Hepatocyte (in vitro differentiated cells): ENCODE measurements at regions not wholly inside any gene's neighbourhood (a gene's known extent, or its start where the extent isn't known, plus 50 kb on each side); places are given as distances from the start of the nearest gene placed in this dataset.

Source experiments
- DNase-seq: peaks from one replicate; pipeline ENCODE4 v3.0.0-alpha.2; 2016; ENCODE audit warnings: low spot score
- H2AFZ ChIP-seq: fragments of 200-600 bp; sonication (generic); 2 replicates; pipeline ENCODE4 v1.6.0; 2016; ENCODE audit warnings: antibody characterized with exemption, mild to moderate bottlenecking
- H3K27ac ChIP-seq: fragments of 200-600 bp; sonication (generic); 2 replicates; pipeline ENCODE4 v1.5.1; 2016; ENCODE audit warnings: mild to moderate bottlenecking
- H3K27me3 ChIP-seq: fragments of 200-600 bp; sonication (generic); 2 replicates; pipeline ENCODE4 v1.6.1; 2016
- H3K36me3 ChIP-seq: fragments of 200-600 bp; sonication (generic); replicated peaks from 2 replicates; pipeline ENCODE4 v1.5.1; 2016; ENCODE audit warnings: low read depth; ENCODE audit not compliant: insufficient read depth
- H3K4me1 ChIP-seq: fragments of 200-600 bp; sonication (generic); 2 replicates; pipeline ENCODE4 v1.5.1; 2016; ENCODE audit warnings: mild to moderate bottlenecking, moderate library complexity; ENCODE audit not compliant: insufficient read depth
- H3K4me2 ChIP-seq: fragments of 200-600 bp; sonication (generic); 2 replicates; pipeline ENCODE4 v1.6.0; 2016
- H3K4me3 ChIP-seq: fragments of 200-600 bp; sonication (generic); 2 replicates; pipeline ENCODE4 v1.5.1; 2016; ENCODE audit warnings: mild to moderate bottlenecking
- H3K79me2 ChIP-seq: fragments of 200-600 bp; sonication (generic); 2 replicates; pipeline ENCODE4 v1.6.0; 2017; ENCODE audit warnings: mild to moderate bottlenecking
- H3K9me2 ChIP-seq: fragments of 200-600 bp; sonication (generic); replicated peaks from 2 replicates; pipeline ENCODE4 v1.6.0; 2017; ENCODE audit warnings: mild to moderate bottlenecking; ENCODE audit not compliant: insufficient read depth
- H3K9me3 ChIP-seq: fragments of 200-600 bp; sonication (generic); 2 replicates; pipeline ENCODE4 v1.5.1; 2016; ENCODE audit warnings: low read depth, mild to moderate bottlenecking
- H4K20me1 ChIP-seq: fragments of 200-600 bp; sonication (generic); 2 replicates; pipeline ENCODE4 v1.6.0; 2016; ENCODE audit warnings: mild to moderate bottlenecking; ENCODE audit not compliant: insufficient read depth, poor library complexity, severe bottlenecking
- CTCF ChIP-seq: fragments of 200-600 bp; sonication (generic); IDR thresholded peaks from 2 replicates; pipeline ENCODE4 v1.5.1; 2016; ENCODE audit warnings: antibody characterized with exemption, mild to moderate bottlenecking; ENCODE audit not compliant: poor library complexity
- EZH2 ChIP-seq: fragments of 200-600 bp; sonication (generic); IDR thresholded peaks from 2 replicates; pipeline ENCODE4 v1.6.1; 2016; ENCODE audit warnings: antibody characterized with exemption, mild to moderate bottlenecking, borderline replicate concordance
- EZH2phosphoT487 ChIP-seq: fragments of 200-600 bp; sonication (generic); IDR thresholded peaks from one replicate; pipeline ENCODE4 v1.6.1; 2018; ENCODE audit warnings: antibody characterized with exemption, mild to moderate bottlenecking, low read depth, moderate library complexity; ENCODE audit not compliant: unreplicated experiment, severe bottlenecking
- WGBS: methylation state at CpG from one replicate; pipeline ENCODE4 v1.1.6; 2016; ENCODE audit warnings: low lambda C conversion rate; ENCODE audit errors: missing lambda C conversion rate; 5-methylcytosine and 5-hydroxymethylcytosine counted together

GRCh38 chr15:98272625-98273024 lies 312.1 kb downstream of the ARRDC4 start:
- DNase-seq, result no peak
- TF ChIP-seq EZH2 (no peak), EZH2phosphoT487 (no peak)
- WGBS, result 76% methylated on average over 4 of the region's 4 CpGs
- H3K36me3 ChIP-seq, result no peaks in the 10 kb centered on the region
- H3K27me3 ChIP-seq, result no peaks in the 10 kb centered on the region
- H3K9me2 ChIP-seq, result no peaks in the 10 kb centered on the region
- no peak overlapping the region for H3K4me3 ChIP-seq
- no peak overlapping the region for H3K4me2 ChIP-seq
- no peaks in the 10 kb centered on the region for H3K4me1 ChIP-seq
- no peaks in the 10 kb centered on the region for H3K79me2 ChIP-seq
- no peak overlapping the region for H3K27ac ChIP-seq
- no peaks in the 10 kb centered on the region for H4K20me1 ChIP-seq
- H2AFZ ChIP-seq, result no peak overlapping the region
- H3K9me3 ChIP-seq, result no peaks in the 10 kb centered on the region

- DNase-seq, result no peak
- H3K4me3 ChIP-seq, result no peak overlapping the region
- 84% methylated on average over 3 of the region's 3 CpGs for WGBS
- no peaks in the 10 kb centered on the region for H3K79me2 ChIP-seq
- H3K27ac ChIP-seq, result no peak overlapping the region
- H3K36me3 ChIP-seq, result no peaks in the 10 kb centered on the region
- H3K9me2 ChIP-seq, result no peaks in the 10 kb centered on the region
- no peaks in the 10 kb centered on the region for H3K9me3 ChIP-seq
- no peaks in the 10 kb centered on the region for H3K27me3 ChIP-seq
- H2AFZ ChIP-seq, result no peak overlapping the region
- TF ChIP-seq CTCF, result no peak
- TF ChIP-seq EZH2, result no peak
- TF ChIP-seq EZH2phosphoT487, result no peak
- no peak overlapping the region for H3K4me2 ChIP-seq
- H4K20me1 ChIP-seq, result no peaks in the 10 kb centered on the region
- no peaks in the 10 kb centered on the region for H3K4me1 ChIP-seq
These were observed 315.5 kb downstream of the ARRDC4 start for GRCh38 chr15:98276018-98276417.

GRCh38 chr15:98277602-98278001 lies 317.1 kb downstream of the ARRDC4 start:
- no peak for TF ChIP-seq CTCF
- TF ChIP-seq EZH2phosphoT487, result no peak
- TF ChIP-seq EZH2, result no peak
- no peaks in the 10 kb centered on the region for H3K79me2 ChIP-seq
- H4K20me1 ChIP-seq, result no peaks in the 10 kb centered on the region
- H3K4me1 ChIP-seq, result no peaks in the 10 kb centered on the region
- H3K36me3 ChIP-seq, result no peaks in the 10 kb centered on the region
- H3K27ac ChIP-seq, result no peak overlapping the region
- no peaks in the 10 kb centered on the region for H3K9me3 ChIP-seq
- no peaks in the 10 kb centered on the region for H3K27me3 ChIP-seq
- no peak overlapping the region for H2AFZ ChIP-seq
- 89% methylated on average over 6 of the region's 6 CpGs for WGBS
- H3K4me2 ChIP-seq, result no peak overlapping the region
- no peak overlapping the region for H3K4me3 ChIP-seq
- H3K9me2 ChIP-seq, result no peaks in the 10 kb centered on the region
- DNase-seq, result no peak

GRCh38 chr15:98280284-98280975 lies 319.9 kb downstream of the ARRDC4 start:
- Histone ChIP-seq H3K36me3 (no peaks in the 10 kb centered on the region), H3K9me3 (no peaks in the 10 kb centered on the region), H4K20me1 (no peaks in the 10 kb centered on the region), H2AFZ (no peak overlapping the region), H3K27ac (no peak overlapping the region), H3K4me2 (no peak overlapping the region), H3K79me2 (no peaks in the 10 kb centered on the region), H3K4me1 (no peaks in the 10 kb centered on the region), H3K9me2 (no peaks in the 10 kb centered on the region), H3K27me3 (no peaks in the 10 kb centered on the region), H3K4me3 (no peak overlapping the region)
- WGBS, result 72% methylated on average over 15 of the region's 15 CpGs
- DNase-seq, result no peak
- TF ChIP-seq CTCF, result no peak
- TF ChIP-seq EZH2, result no peak
- no peak for TF ChIP-seq EZH2phosphoT487
